ENCODE measurements at regions not wholly inside any gene's neighbourhood (a gene's known extent, or its start where the extent isn't known, plus 50 kb on each side); places are given as distances from the start of the nearest gene placed in this dataset.

DNA sequence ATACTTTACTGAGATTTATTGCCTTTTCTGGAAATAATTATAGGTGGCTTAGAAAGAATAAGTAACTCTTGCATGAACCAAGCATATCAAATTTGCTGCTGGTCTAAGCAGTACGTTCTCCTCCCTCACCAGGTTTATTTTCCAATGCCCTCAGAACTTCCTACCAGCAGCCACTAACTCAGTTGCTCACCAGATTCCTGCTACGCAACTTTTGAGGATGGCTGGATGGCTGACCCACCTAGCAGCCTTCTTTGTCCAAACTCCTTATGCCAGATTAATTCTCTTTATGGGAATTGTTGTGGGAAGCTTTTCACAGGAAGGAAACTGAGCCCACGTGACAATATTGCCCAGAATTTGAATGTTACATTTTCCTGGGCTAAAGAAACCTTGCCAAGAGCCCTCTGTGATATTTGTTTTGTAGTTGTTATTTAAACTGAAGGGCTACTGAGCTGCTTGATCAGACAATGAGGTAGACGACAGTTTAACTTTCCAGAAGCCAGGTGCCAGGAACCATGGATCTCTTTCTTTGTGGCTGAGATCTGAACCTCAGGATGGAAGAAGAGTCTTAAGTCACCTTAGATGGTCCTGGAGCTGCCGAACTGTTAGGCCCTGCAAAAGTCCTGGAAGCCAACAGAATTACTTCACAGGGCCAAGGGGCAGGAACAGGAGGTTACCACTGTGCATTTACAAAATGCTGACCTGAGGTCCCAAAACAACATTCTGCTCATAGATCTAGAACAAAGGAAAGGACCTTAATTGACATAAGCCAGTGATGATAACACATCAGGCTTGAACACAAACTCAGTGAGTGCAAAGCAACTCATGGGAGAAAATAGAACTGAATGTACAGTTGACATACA lies 85.5 kb upstream of the ATP1A1 start (continued):
- no peak for TF ChIP-seq EZH2 (IDR thresholded peaks at IDR 0.05; ENCODE audit: low read depth, unreplicated experiment)
- TF ChIP-seq ZNF331 (CRISPR knock-in tag; IDR thresholded peaks at IDR 0.05; ENCODE audit: low read depth): no peak
- TF ChIP-seq, protein P1, sequence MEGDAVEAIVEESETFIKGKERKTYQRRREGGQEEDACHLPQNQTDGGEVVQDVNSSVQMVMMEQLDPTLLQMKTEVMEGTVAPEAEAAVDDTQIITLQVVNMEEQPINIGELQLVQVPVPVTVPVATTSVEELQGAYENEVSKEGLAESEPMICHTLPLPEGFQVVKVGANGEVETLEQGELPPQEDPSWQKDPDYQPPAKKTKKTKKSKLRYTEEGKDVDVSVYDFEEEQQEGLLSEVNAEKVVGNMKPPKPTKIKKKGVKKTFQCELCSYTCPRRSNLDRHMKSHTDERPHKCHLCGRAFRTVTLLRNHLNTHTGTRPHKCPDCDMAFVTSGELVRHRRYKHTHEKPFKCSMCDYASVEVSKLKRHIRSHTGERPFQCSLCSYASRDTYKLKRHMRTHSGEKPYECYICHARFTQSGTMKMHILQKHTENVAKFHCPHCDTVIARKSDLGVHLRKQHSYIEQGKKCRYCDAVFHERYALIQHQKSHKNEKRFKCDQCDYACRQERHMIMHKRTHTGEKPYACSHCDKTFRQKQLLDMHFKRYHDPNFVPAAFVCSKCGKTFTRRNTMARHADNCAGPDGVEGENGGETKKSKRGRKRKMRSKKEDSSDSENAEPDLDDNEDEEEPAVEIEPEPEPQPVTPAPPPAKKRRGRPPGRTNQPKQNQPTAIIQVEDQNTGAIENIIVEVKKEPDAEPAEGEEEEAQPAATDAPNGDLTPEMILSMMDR (conservative IDR thresholded peaks at IDR 0.05; ENCODE audit: low read depth in 2 of 2): no peak
- TF ChIP-seq POLR2AphosphoS5 (IDR thresholded peaks at IDR 0.05; ENCODE audit: low read depth): no peak
- no peak for TF ChIP-seq STAT1 (IDR thresholded peaks at IDR 0.05; ENCODE audit: unreplicated experiment)
- TF ChIP-seq, protein P2, sequence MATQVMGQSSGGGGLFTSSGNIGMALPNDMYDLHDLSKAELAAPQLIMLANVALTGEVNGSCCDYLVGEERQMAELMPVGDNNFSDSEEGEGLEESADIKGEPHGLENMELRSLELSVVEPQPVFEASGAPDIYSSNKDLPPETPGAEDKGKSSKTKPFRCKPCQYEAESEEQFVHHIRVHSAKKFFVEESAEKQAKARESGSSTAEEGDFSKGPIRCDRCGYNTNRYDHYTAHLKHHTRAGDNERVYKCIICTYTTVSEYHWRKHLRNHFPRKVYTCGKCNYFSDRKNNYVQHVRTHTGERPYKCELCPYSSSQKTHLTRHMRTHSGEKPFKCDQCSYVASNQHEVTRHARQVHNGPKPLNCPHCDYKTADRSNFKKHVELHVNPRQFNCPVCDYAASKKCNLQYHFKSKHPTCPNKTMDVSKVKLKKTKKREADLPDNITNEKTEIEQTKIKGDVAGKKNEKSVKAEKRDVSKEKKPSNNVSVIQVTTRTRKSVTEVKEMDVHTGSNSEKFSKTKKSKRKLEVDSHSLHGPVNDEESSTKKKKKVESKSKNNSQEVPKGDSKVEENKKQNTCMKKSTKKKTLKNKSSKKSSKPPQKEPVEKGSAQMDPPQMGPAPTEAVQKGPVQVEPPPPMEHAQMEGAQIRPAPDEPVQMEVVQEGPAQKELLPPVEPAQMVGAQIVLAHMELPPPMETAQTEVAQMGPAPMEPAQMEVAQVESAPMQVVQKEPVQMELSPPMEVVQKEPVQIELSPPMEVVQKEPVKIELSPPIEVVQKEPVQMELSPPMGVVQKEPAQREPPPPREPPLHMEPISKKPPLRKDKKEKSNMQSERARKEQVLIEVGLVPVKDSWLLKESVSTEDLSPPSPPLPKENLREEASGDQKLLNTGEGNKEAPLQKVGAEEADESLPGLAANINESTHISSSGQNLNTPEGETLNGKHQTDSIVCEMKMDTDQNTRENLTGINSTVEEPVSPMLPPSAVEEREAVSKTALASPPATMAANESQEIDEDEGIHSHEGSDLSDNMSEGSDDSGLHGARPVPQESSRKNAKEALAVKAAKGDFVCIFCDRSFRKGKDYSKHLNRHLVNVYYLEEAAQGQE (IDR thresholded peaks at IDR 0.05; ENCODE audit: unreplicated experiment): no peak

DNA sequence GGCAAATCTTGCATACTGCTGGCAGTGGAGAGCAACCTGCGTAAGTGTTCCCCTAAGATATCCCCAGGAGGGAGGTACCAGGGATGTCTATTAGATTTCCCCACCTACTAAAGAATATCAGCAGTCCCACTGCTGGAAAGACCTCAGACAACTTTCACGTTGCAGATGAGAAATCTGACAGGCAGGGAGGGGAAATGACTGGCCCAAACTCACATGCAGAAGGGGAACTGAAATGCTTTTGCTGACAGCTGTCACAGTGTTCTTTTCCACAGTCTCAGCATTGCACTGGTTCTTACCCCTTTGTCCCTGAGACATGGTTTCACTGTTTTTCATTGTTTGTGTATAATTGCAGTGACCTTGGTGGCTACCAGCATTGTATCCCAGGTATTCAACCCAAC lies 84.8 kb upstream of the ATP1A1 start:
- H3K4me3 Mint-ChIP-seq: no peak overlapping the region
- H3K9me2 ChIP-seq (ENCODE audit: insufficient read depth): peaks cover 5% of the 10 kb centered on the region
- no peaks in the 10 kb centered on the region for H3K27me3 ChIP-seq (ENCODE audit: insufficient read depth)
- no peak overlapping the region for H3K4me2 ChIP-seq
- DNase-seq (ENCODE audit: low spot score) (no peak), ATAC-seq (no peak)
- H3K4me3 ChIP-seq: no peak overlapping the region
- H3K4me1 Mint-ChIP-seq: no peaks in the 10 kb centered on the region
- H3K79me2 ChIP-seq (replicated peaks; ENCODE audit: insufficient read depth): no peaks in the 10 kb centered on the region
- peaks cover 3% of the 10 kb centered on the region for H3K27me3 Mint-ChIP-seq (ENCODE audit: insufficient read depth, low read depth, poor library complexity)
- no peaks in the 10 kb centered on the region for H3F3A ChIP-seq (replicated peaks; ENCODE audit: low read depth)
- no peaks in the 10 kb centered on the region for H3K9me3 Mint-ChIP-seq
- no peak overlapping the region for H3K27ac Mint-ChIP-seq
- H2AFZ ChIP-seq: no peak overlapping the region
- H3K27ac ChIP-seq (ENCODE audit: low read depth): no peak overlapping the region
- H3K36me3 ChIP-seq (ENCODE audit: insufficient read depth): no peaks in the 10 kb centered on the region
- H3K4me1 ChIP-seq (ENCODE audit: insufficient read depth): no peaks in the 10 kb centered on the region
- H4K20me1 ChIP-seq (replicated peaks; ENCODE audit: insufficient read depth): no peaks in the 10 kb centered on the region
- no peaks in the 10 kb centered on the region for H3K36me3 Mint-ChIP-seq (ENCODE audit: low read depth)
- TF ChIP-seq EZH2 (IDR thresholded peaks at IDR 0.05; ENCODE audit: low read depth, unreplicated experiment): no peak
- TF ChIP-seq ZNF331 (CRISPR knock-in tag; IDR thresholded peaks at IDR 0.05; ENCODE audit: low read depth): no peak
- no peak for TF ChIP-seq JUNB (IDR thresholded peaks at IDR 0.05; ENCODE audit: unreplicated experiment)
- no peak for TF ChIP-seq POLR2AphosphoS5 (IDR thresholded peaks at IDR 0.05; ENCODE audit: low read depth)
- TF ChIP-seq EZH2phosphoT487 (IDR thresholded peaks at IDR 0.05; ENCODE audit: unreplicated experiment): no peak
- TF ChIP-seq, protein P3, sequence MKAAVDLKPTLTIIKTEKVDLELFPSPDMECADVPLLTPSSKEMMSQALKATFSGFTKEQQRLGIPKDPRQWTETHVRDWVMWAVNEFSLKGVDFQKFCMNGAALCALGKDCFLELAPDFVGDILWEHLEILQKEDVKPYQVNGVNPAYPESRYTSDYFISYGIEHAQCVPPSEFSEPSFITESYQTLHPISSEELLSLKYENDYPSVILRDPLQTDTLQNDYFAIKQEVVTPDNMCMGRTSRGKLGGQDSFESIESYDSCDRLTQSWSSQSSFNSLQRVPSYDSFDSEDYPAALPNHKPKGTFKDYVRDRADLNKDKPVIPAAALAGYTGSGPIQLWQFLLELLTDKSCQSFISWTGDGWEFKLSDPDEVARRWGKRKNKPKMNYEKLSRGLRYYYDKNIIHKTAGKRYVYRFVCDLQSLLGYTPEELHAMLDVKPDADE (IDR thresholded peaks at IDR 0.05): no peak
- TF ChIP-seq, protein P2 (IDR thresholded peaks at IDR 0.05; ENCODE audit: unreplicated experiment): no peak
- TF ChIP-seq ZNF114 (CRISPR knock-in tag; IDR thresholded peaks at IDR 0.05): no peak
- TF ChIP-seq CREB1 (CRISPR knock-in tag; IDR thresholded peaks at IDR 0.05; ENCODE audit: low read depth): no peak
